HFF-Myc (cell line): ENCODE measurements at regions not wholly inside any gene's neighbourhood (a gene's known extent, or its start where the extent isn't known, plus 50 kb on each side); places are given as distances from the start of the nearest gene placed in this dataset.
"Not testable (repeated sequence)": the region's sequence is repeated elsewhere in the genome, so short reads cannot be mapped to it uniquely, and the experiment has no call there.

Experiments
- DNase-seq: peaks from one replicate; pipeline ENCODE4 v3.0.0-alpha.2; 2011; ENCODE audit warnings: low read depth; ENCODE audit errors: extremely low read depth
- H3K4me3 ChIP-seq: replicated peaks from 2 replicates; pipeline ENCODE4 v1.5.1; 2011; ENCODE audit warnings: low read depth, mild to moderate bottlenecking, control low read depth, low read length
- TF ChIP-seq, protein P1 (sequence below): IDR thresholded peaks from 2 replicates; pipeline ENCODE4 v1.5.1; 2012; ENCODE audit warnings: mild to moderate bottlenecking, low read depth, low read length, control low read depth; ENCODE audit errors: missing control alignments

GRCh38 chr21:16213518-16213917 lies 483.7 kb downstream of the USP25 start:
- TF ChIP-seq, protein P1, sequence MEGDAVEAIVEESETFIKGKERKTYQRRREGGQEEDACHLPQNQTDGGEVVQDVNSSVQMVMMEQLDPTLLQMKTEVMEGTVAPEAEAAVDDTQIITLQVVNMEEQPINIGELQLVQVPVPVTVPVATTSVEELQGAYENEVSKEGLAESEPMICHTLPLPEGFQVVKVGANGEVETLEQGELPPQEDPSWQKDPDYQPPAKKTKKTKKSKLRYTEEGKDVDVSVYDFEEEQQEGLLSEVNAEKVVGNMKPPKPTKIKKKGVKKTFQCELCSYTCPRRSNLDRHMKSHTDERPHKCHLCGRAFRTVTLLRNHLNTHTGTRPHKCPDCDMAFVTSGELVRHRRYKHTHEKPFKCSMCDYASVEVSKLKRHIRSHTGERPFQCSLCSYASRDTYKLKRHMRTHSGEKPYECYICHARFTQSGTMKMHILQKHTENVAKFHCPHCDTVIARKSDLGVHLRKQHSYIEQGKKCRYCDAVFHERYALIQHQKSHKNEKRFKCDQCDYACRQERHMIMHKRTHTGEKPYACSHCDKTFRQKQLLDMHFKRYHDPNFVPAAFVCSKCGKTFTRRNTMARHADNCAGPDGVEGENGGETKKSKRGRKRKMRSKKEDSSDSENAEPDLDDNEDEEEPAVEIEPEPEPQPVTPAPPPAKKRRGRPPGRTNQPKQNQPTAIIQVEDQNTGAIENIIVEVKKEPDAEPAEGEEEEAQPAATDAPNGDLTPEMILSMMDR, result no peak
- H3K4me3 ChIP-seq, result no peak overlapping the region
- DNase-seq, result no peak

GRCh38 chr21:16215193-16215592 lies 485.4 kb downstream of the USP25 start:
- TF ChIP-seq, protein P1, result no peak
- DNase-seq, result no peak
- no peak overlapping the region for H3K4me3 ChIP-seq

- H3K4me3 ChIP-seq, result no peak overlapping the region
- no peak for DNase-seq
- TF ChIP-seq, protein P1, result no peak
Measured at GRCh38 chr21:16215663-16216183, 485.9 kb downstream of the USP25 start.

DNA sequence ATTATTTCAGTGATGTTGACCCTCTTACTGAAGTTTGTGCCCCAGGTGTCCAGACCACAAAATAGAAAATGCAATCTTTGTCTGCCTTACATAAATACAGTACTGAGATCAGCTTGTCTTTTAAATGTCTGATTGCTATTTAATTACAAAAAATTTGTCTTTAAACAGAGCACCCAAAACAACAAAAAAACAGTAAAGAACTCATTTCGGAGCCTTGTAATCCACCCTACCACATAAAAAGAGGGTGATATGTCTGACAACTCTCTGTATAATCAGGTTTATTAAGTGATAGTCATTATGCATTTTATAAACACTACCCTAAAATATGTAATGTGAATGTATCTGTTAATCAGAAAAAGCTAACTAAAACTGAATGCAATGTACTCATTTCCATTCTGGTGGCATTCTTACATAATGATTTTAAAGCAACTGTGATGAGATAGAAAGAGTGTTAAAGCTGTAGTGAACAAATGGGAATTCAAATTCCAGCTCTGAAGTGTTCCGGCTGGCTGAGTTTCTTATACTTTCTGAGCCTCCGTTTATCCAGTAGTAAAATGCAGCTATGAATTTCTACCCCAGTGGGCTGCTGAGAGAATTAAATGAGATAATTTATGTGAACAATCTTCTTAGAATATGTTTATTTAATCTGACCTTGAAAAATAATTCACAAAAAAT lies 486.6 kb downstream of the USP25 start:
- H3K4me3 ChIP-seq, result no peak overlapping the region
- TF ChIP-seq, protein P1, result no peak
- DNase-seq, result no peak

DNA sequence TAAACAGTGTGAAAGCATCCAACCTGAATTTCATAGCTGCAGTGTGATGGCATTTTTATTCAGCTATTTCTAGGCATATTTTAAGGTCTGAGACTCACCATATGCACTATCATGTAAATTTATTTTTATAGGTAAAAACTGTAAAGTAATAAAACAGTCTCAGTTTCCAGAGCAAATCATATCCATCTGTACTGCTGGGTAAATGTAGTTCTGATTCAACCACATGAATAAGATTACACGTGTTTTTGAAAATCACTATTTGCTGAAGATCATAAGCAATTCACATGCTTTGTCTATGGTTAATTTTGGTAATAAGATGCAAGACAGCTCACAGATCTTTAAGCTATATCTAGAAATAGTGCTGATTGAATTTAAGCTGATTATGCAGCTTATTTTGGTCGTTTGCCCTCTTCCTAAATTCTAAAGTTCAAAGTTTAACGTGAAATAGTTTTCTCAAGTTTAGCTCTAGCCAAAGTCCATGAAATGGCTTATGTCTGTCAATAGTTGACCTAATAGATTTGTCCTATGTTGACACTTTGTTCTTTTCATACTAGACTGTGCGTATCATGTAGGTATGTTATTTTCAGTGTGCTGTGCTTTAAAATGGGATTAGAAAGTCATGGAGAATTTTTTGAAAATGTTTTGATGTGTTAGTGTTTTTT lies 489.0 kb downstream of the USP25 start:
- TF ChIP-seq, protein P1, result no peak
- no peak for DNase-seq
- no peak overlapping the region for H3K4me3 ChIP-seq

DNA sequence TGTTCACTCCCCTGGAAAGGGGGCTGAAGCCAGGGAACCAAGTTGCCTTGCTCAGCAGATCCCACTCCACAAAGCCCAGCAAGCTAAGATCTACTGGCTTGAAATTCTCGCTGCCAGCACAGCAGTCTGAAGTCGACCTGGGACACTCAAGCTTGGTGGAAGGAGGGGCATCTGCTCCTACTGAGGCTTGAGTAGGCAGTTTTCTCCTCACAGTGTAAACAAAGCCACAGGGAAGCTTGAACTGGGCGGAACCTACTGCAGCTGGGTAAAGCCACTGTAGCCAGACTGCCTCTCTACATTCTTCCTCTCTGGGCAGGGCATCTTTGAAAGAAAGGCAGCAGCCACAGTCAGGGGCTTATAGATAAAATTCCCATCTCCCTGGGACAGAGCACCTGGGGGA lies 495.0 kb downstream of the USP25 start:
- not testable (repeated sequence) for DNase-seq, H3K4me3 ChIP-seq

- TF ChIP-seq, protein P1, result no peak
- DNase-seq, result no peak
- H3K4me3 ChIP-seq, result no peak overlapping the region
Measured at GRCh38 chr21:16239659-16240265, 510.0 kb downstream of the USP25 start.
